ENCODE measurements at regions not wholly inside any gene's neighbourhood (a gene's known extent, or its start where the extent isn't known, plus 50 kb on each side); places are given as distances from the start of the nearest gene placed in this dataset.

- DNase-seq: no peak
These were observed 349.9 kb downstream of the PDHA2 start for GRCh38 chr4:96189761-96190160.

GRCh38 chr4:96193061-96193460, 353.2 kb downstream of the PDHA2 start:
- DNase-seq: no peak

- DNase-seq: no peak
These were observed 355.1 kb downstream of the PDHA2 start for GRCh38 chr4:96194993-96195392.

- no peak for DNase-seq
These were observed 365.4 kb downstream of the PDHA2 start for GRCh38 chr4:96205143-96205936.

GRCh38 chr4:96227515-96227914, 387.6 kb downstream of the PDHA2 start:
- no peak for DNase-seq

DNA sequence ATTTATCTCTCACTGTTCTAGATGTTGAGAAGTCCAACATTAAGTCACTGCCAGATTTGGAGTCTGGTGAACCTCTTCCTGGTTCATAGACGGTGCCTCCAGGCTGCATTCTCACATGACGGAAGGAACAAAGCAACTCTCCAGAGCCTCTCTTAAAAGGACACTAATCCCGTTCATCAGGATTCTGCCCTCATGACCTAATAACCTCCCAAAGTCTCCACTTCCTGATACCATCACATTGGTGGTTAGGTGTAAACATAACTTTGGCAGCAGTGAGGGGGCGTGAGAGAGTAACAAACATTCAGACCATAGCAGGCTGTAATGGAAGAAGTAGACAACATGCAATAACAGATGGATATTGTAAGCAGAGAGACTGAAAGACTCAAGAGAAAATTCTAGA, 388.6 kb downstream of the PDHA2 start:
- DNase-seq: no peak

- no peak for DNase-seq
These were observed 400.1 kb downstream of the PDHA2 start for GRCh38 chr4:96240041-96240440.

DNA sequence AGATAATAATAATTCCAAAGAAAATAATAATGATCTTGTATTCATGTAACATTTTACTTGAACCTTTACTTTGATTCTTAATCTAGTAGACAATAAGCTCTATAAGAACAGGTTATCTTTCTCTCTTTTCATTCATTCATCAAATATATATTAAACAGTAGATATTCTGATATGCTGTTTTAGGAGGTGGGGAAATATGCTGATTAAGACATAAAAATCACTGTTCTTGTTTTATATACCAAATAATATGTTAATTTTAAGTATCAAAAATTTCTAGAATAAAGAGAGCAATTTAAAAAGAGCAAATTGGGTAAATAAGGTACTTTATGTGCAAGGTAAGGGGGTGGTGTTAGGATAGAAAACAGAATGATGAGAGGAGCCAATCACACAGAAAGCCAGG, 401.9 kb downstream of the PDHA2 start:
- no peak for DNase-seq

GRCh38 chr4:96247096-96247495, 407.2 kb downstream of the PDHA2 start:
- DNase-seq: no peak

- no peak for DNase-seq
These were observed 408.3 kb downstream of the PDHA2 start for GRCh38 chr4:96248225-96248624.

DNA sequence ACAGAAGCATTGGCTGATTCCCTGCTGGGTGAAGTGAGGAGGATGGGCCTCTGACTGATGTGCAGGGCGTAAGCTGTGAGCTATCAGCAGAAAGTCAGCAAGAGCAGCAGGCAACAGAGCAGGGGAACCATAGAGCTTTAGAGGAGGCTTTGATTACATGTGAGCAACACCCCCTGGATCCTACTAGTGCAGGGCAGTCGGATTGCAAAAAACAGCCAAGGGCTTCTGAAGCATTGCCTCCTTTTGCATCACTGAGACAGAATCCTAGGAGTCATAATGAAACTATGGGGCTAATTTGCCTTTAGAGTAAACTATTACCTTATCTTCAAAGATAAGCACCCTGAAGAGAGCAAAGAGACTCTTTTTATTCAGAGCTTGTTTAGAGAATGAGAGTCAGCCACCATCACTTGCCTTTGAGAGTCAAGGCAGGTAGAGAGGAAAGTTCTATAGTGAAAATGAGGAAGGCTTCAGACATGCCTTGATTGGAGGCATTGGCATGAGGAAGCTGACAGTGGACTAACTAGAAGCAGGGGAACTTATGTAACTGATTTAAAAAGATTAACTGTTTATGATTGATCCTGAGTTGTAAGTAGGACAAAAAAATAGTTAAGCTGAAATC, 420.3 kb downstream of the PDHA2 start:
- no peak for DNase-seq

DNA sequence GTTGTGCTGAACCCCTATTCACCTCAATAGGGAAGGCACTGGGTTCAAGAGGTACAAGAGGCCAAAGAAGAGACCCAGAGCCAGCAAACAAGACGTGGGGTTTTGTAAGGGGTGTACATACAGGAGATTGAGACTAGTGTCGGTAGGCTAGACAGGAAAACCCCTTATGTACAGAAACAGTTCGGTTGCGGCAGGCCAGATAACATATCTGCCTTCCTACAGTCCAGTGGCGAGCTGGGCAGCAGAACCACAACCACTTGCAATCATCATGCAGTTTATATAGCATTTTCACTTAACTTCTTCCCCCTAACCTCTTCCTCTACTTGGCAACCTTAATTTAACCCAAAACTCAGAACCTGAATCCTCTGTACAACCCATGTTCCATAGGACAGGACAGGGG, 422.2 kb downstream of the PDHA2 start:
- DNase-seq: no peak

DNA sequence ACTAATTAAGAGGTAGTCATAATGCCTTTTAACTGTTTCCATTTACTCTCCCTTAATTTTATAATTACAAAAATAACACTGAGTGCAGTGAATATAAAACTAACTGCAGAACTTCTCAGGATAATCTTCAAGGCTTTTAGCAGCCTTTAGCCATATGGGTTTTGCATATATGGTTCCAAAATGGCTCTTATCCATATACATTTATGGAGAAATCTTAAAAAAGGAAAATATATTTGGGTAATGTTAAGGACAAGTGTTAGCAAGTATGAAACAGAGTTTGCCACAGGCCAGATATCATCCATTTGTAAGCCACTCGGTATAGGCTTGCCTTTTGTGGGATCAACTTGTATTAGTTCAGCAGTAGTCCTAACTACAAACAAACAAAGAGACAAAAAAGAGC, 423.4 kb downstream of the PDHA2 start:
- no peak for DNase-seq

DNA sequence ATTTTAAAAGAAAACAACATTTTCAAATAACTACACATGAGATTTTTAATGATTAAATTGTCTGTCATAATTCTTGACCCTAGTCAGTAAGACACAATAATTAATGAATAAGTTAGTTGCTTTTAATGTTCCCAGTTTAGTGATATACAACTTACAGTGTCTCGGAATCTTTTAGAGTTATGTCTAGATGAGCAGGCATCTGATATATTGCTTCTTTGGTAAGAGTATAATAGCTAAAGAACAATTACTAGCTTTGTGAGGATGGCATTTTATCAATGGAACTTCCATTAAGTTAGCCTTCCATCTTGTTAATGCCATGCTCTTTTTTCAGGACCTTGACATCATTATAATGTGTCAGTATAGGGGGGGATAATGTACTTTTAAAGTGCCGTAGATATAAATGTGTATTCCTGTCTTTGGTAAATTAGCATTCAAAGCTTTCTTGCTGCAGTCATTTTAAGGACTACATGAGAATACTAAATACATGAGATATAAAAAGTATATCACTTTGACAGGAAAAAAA, 425.1 kb downstream of the PDHA2 start:
- DNase-seq: no peak

GRCh38 chr4:96293806-96294205, 453.9 kb downstream of the PDHA2 start:
- DNase-seq: no peak

DNA sequence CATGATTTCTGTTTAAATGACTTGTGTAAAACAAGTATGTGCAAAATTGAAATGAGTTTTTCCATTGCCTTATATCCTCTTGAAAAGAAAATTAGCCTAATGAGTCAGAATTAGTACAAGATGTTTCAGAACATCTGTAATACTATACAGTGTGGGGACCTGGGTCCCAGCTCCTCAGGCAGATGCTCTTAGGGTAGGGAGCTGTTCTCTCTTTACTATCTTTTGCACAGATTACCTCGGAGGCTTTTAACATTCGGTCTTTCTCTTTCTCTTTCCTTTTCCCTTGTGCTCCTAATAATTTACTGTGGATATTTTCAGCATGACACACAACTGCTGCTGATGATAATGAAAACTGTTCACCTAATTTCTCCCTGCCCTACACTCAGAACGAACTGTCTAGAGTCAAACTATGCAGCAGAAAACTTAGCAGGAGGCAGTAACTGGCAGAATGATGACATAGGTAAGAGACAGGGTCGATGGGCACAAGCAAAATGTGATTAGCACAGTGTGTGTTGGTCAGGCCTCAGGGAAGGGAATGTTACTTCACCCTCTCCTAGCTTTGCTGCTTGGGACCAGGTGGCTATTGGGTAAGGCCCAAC, 455.3 kb downstream of the PDHA2 start:
- no peak for DNase-seq

- no peak for DNase-seq
These were observed 461.8 kb downstream of the PDHA2 start for GRCh38 chr4:96301715-96302114.

- no peak for DNase-seq
These were observed 465.1 kb downstream of the PDHA2 start for GRCh38 chr4:96305030-96305429.

GRCh38 chr4:96312046-96312685, 472.3 kb downstream of the PDHA2 start:
- no peak for DNase-seq

DNA sequence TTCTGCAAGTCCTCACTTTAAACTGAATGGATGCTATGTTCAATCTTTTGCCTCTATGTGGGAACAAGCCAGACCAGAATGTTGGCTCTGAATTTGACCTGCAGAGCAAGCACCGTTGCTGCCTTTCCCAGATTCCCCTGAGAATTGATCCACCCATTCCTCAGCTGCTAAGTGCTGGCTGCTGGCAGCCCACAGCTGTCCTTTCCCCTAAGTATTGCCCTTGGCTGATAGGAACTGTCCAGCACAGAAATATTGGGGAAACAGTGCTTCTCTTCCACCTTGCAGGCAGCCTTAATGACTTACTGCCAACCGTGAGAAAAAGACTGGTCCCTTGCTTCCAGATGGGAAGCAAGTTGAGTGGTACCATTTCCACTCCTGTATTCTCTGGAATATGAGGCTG, 475.9 kb downstream of the PDHA2 start:
- DNase-seq: no peak

GRCh38 chr4:96316776-96317175, 476.9 kb downstream of the PDHA2 start:
- no peak for DNase-seq

- DNase-seq: no peak
These were observed 478.0 kb downstream of the PDHA2 start for GRCh38 chr4:96317891-96318290.

- DNase-seq: no peak
These were observed 487.0 kb downstream of the PDHA2 start for GRCh38 chr4:96326846-96327245.

GRCh38 chr4:96342196-96342595, 502.3 kb downstream of the PDHA2 start:
- DNase-seq: no peak
